GM18519 (cell line): ENCODE measurements at regions not wholly inside any gene's neighbourhood (a gene's known extent, or its start where the extent isn't known, plus 50 kb on each side); places are given as distances from the start of the nearest gene placed in this dataset.

ENCODE experiments used
- ATAC-seq: cut with Tn5 transposase; IDR thresholded peaks from one replicate; pipeline ENCODE4 v1.9.1; 2021; ENCODE audit warnings: mild to moderate bottlenecking, moderate library complexity; ENCODE audit not compliant: unreplicated experiment, low FRiP score

- ATAC-seq: no peak
Measured at GRCh38 chr2:16466821-16467151, 198.8 kb downstream of the CYRIA start.

- ATAC-seq: no peak
Measured at GRCh38 chr2:16466133-16466820, 199.4 kb downstream of the CYRIA start.

- no peak for ATAC-seq
Measured at GRCh38 chr2:16464641-16465040, 201.0 kb downstream of the CYRIA start.

- ATAC-seq: no peak
Measured at GRCh38 chr2:16462958-16463357, 202.7 kb downstream of the CYRIA start.

- no peak for ATAC-seq
Measured at GRCh38 chr2:16461672-16462071, 204.0 kb downstream of the CYRIA start.

GRCh38 chr2:16459606-16460005, 206.0 kb downstream of the CYRIA start:
- ATAC-seq: no peak

GRCh38 chr2:16454621-16455020, 211.0 kb downstream of the CYRIA start:
- ATAC-seq: no peak

GRCh38 chr2:16452123-16452522, 213.5 kb downstream of the CYRIA start:
- ATAC-seq: no peak

- no peak for ATAC-seq
Measured at GRCh38 chr2:16446706-16447105, 218.9 kb downstream of the CYRIA start.

- ATAC-seq: no peak
Measured at GRCh38 chr2:16442971-16443370, 222.7 kb downstream of the CYRIA start.

GRCh38 chr2:16441431-16441830, 224.2 kb downstream of the CYRIA start:
- no peak for ATAC-seq

- no peak for ATAC-seq
Measured at GRCh38 chr2:16440898-16441297, 224.7 kb downstream of the CYRIA start.

GRCh38 chr2:16438613-16439321, 226.9 kb downstream of the CYRIA start:
- no peak for ATAC-seq

GRCh38 chr2:16437189-16437588, 228.4 kb downstream of the CYRIA start:
- no peak for ATAC-seq

- no peak for ATAC-seq
Measured at GRCh38 chr2:16434393-16434792, 231.2 kb downstream of the CYRIA start.

- no peak for ATAC-seq
Measured at GRCh38 chr2:16430846-16431245, 234.8 kb downstream of the CYRIA start.

- no peak for ATAC-seq
Measured at GRCh38 chr2:16429431-16430145, 236.0 kb downstream of the CYRIA start.

- ATAC-seq: no peak
Measured at GRCh38 chr2:16429002-16429401, 236.6 kb downstream of the CYRIA start.

- no peak for ATAC-seq
Measured at GRCh38 chr2:16425462-16426336, 239.9 kb downstream of the CYRIA start.

GRCh38 chr2:16420421-16420820, 245.2 kb downstream of the CYRIA start:
- ATAC-seq: no peak

- ATAC-seq: no peak
Measured at GRCh38 chr2:16417726-16418125, 247.9 kb downstream of the CYRIA start.
